ENCODE measurements at regions not wholly inside any gene's neighbourhood (a gene's known extent, or its start where the extent isn't known, plus 50 kb on each side); places are given as distances from the start of the nearest gene placed in this dataset.

DNA sequence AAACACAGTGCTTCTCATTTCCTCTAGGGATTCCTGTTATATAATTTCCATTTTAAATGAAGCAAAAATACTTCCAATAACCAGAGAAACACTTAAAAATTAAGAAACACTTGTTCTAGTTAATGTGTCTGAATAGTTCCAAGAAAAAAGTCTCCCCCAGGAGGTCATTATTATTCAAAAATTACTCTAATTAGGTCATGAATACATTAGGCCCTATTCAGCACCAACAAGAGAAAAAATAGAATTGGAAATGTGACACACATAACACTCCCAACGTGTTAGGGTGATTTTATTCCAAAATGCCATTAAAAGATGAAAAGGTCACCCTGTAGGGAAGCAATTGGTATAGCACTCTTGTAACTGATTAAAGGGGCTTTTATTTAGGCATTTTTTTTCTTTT, 382.1 kb downstream of the TUSC7 start:
- ATAC-seq, result no peak

DNA sequence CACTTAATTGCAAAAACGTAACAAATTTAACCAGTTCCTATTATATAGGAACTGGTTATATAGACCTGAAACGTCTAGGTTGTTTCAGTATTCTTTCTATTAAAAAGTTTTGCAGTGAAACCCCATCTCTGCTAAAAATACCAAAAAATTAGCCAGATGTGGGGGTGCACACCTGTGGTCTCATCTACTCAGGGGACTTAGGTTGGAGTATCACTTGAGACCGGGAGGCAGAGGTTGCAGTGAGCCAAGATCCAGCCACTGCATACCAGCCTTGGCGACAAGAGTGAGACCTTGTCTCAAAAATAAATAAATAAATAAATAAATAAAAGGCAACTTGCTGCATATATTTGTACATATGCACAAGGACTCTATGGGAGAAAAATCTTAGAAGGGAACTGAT, 387.0 kb downstream of the TUSC7 start:
- ATAC-seq, result no peak

DNA sequence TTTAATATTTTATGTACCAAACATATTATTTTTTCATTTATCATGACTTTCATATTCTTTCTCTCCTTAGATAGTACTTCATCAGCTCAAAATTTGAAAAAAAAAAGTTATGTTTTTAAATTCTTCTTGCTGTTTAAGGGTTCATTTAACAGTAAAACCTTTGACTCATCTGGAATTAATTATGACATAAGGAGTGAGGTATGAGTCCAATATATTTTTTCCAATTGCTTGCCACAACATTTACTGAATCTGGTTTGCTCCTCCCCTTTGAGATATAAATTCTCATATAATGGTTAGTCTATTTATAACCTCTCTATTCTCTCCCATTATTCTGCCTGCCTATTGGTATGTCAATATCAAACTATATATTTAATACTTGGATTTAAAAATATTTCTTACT, 387.8 kb downstream of the TUSC7 start:
- no peak for ATAC-seq

DNA sequence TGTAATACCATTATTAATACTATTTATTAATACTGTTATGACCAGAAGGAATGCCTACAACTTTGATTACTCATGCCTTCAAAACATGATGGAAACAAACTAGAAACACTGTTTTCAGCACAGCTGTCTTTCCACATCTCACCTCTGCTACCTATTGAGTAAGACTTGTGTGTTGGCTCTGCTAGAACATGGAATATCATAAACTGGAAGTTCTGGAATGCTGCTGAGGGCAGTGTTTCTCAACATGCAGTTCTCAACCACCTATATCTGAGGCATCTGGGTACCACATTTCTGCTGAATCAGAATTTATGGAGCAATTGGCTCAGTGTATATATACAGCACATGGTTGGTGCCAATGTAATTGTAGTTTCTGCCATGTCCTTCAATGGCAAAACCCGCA, 392.1 kb downstream of the TUSC7 start:
- no peak for ATAC-seq

DNA sequence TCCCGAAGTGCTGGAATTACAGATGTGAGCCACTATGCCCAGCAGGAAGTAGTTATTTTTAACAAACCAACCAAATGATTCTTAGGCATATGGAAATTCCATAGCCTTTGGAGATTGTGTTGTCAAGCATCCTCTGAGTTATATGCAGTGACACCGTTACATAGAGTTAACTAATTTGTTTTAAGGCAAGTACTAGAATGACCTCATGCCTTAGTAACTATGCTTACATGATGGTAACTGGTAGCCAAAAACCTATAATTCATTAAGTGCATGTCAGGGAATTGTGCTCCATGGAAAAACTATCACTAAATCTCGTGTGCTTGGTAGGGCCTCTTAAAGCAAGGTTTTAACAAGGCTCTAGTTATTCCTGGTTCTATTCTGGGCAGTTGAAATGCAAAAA, 392.8 kb downstream of the TUSC7 start:
- ATAC-seq, result no peak

DNA sequence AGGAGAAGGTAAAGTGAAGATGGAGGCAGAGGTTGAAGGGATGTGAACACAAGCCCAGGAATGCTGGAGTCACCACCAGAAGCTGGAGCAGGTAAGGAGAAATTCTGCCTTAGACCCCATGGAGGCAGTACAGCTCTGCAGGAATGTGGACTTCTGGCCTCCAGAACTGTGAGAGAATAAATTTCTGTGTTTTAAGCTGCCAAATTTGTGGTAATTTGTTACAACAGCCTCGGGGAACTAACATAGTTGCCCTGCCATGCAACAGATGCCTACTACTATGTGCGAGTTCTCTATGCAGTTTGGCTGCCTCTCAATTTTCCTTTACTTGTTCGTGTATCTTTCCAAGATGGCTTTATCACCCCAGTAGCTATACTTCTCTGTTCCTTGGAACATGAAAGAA, 394.1 kb downstream of the TUSC7 start:
- ATAC-seq, result no peak

DNA sequence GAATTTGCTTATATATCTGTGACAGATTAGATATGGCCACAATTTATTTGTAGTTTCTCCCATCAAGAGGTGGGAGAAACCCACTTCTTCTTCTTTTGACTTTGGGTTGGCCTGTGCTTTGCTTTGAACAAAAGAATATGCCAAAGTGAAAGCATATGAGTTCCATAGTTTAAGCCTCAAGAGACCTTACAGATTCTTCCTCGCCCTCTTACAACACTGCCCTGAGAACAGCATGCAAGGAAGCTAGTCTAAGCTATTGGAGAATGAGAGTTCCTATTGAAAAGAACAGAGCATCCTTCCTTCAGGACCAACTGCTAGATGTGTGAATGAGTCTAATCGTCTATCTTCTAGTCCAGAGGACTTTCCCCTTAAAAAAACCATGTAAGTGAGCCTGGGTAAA, 394.8 kb downstream of the TUSC7 start:
- no peak for ATAC-seq

DNA sequence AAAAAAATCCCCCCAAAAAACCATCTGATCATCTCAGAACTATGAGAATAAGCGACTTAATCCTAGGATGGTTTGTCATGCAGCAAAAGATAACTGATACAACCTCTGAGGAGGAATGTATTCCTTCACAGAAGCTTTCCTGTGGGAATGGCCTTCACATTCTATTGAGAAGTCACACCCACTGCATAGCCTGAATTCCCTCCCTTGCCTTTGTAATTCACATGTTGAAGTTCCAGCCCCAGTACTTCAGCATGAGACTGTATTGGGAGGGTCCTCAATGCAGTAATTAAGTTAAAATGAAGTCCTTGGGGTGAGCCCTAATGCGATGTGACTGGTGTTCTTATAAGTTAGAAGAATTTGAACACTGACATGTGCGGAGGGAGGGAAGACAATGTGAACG, 395.2 kb downstream of the TUSC7 start:
- no peak for ATAC-seq

DNA sequence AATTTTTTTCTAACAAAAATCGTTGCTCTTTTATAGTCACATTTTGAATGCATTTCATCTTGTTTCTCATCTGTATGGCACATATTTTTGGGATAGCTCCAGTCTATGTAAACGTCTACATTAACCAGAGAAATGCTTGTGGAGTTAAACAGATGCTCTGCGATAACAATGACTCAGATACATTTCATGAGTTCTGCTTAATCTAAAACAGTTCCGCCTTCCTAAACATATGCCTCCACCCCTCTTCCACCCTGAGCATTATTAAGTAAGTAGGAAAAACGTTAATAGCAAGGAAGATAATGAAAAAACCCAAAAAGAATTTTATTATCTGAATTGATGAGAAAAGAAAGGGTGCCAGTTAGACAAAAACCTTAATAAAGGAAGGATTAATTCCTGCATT, 396.1 kb downstream of the TUSC7 start:
- ATAC-seq, result no peak

DNA sequence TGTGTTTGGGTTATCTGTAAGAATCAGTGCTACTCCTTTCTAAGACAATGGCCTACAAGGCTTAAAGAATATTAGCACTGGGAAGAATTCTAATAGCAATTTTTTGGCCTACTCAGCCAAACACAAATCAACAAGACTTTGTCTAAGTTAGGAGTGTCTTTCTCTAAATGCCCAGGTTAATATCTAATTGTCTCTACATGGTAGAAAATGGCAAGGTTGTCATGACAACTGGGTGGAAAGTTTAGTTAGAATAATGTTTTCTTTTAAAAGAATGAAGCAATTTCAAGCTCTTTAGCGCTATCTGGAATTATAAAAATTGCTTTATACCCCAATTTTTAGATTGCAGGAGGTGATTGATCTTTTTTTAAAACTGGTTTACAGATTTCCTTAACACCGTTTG, 396.8 kb downstream of the TUSC7 start:
- no peak for ATAC-seq

DNA sequence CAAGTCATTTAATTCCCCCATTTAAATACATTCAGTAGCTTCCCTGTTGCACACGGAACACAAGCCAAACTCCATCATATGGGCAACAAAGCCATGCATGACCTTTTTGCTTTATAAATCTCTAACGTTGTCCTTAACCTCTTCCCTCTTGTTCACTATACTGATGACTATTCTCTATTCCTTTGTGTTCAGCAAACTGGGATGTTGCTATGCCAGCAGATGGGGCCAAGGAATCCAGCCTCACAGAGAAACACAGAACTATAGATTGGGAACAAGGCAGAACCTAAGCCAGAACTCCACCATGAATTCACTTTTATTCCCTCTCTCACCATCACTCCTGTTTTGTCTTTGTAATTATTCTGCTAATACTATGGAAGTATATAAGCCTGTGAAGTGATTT, 398.4 kb downstream of the TUSC7 start:
- no peak for ATAC-seq

DNA sequence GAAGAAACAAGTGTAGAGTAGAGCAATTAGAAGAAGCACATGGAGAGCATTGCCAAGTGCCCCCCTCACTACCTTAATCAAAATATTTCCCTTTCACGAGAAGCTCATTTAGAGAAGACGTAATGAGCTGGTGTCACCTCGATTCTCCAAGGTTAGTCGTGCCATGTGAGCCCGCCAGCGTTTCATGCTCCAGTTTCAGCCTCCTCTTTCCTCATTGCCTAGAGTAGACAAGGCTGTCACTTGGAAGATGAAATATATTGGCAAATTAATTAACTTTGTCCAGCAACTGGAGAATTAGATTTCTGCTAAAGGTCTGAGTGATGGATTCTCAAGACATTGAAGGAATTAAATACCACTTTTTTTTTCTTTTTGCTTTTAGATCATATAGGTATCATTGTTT, 399.6 kb downstream of the TUSC7 start:
- ATAC-seq, result no peak

DNA sequence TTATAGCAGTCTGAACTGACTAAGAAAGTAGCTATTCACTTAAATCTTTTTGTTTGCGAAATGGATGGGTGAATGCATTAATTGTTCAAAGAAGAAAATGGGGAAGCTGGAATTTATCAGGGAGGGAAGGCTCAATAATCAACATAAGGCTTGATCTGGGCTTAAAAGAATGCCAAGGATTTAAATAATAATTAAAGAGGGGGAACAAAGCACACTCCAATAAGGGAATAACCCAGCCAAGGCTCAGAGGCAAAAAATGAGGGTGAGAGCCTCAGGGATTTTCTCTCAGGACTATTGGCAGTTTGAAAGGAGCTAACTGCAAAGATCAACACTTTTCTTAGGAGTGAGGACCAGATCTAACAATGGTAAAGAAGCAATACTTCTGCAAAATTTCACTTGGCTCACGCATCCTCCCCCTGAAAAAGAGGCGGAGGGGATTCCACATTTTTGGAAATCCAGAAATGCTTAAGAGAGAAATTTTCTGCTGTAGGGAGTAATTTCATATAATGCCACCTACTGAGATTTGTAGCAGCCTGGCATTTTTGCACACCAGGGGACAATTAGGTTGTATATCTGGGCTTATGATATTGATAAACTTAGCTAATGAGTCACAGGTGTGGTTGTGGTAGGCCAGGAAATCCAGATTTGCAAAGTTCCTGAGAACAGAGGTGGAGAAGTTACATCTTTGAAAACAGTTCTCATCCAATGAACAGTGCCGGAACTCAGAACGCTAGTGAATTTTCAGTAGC, 405.1 kb downstream of the TUSC7 start:
- ATAC-seq, result no peak

DNA sequence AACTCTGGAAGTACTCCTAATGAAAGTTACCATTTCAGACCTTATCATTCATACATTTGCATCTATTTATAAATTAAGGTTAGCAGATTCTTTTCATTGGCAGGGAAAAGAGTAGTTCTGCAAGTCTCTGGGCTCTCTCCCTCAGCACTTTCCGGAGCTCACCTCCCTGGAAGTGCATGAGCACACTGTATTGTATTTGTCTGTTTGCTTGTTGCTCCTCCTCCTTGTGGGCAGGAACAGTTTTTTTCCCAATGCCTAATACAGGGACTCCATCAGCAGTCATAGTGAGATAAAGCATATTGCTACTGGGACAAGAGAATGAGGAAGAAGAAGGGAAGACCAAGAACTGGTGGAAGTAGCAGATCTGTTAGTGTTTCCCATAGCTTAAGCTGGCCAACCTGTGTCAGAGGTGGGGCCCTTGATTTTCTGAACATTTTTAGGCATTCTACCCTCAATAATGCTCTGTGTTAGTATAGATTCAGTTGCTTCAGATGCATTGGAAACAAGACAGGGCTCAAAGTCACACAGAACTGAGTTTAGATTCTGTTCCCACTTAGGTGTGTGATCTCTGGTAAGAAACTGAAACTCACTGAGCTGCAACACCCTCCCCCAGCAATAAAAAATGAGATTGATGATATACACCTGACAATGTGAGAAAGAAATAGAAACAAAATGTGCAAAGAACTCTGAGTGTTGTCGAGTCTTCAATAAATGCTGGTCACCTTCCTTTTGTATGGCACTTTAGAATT, 407.8 kb downstream of the TUSC7 start:
- no peak for ATAC-seq

DNA sequence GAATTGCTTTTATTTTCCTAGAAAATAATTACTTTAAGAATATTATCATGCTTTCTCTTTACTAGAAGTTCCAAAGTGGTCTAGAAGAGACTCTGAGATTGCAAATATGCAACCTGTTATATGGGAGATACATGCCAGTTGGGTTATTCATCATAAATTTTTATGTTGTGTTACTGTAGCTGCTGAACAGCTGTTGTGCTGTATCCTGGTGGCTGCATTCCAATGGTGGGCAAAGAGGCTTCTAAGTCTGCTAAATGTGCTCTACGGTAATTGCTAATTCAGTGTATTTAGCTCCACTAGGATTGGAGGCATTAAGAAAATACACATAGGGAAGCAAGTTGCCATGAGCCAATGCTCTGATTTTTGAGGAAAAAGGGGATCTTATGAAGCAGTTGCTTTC, 409.0 kb downstream of the TUSC7 start:
- ATAC-seq, result no peak

DNA sequence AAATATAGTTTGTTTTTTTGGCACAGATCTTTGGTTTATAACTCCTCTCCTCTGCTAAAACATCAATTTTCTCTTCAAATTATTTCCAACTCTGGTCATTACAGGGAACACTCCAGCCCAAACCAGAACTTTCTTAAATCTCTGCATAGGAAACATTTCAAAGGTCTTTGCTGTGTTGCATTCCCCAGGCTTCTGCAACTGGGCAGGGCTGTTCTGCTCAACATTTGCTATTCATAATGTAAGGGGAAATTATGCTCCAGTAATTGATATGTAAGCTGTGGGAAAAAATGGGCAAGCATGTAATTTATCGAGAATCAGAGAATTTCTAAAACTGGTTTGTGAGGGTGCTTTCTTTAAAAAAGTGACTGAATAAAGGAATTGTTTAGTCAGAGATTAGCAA, 410.4 kb downstream of the TUSC7 start:
- no peak for ATAC-seq

DNA sequence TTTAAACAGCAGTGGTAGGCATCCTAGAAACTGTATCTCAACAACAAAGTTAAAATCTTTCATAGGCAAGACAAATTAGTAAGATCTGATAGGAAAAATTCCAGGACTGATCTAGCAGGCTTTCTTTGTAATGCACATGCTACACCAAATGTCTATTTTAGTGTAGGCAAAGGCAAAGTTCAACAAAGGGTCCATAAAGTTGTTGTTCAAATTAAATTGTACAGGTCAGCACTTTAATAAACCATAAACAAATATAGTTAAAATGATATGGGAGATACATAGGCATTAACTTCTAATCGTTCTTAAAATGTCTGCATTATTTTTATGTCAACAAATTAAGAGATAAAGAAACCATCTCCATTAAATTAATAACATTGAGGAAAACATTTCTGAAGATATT, 413.0 kb downstream of the TUSC7 start:
- no peak for ATAC-seq

DNA sequence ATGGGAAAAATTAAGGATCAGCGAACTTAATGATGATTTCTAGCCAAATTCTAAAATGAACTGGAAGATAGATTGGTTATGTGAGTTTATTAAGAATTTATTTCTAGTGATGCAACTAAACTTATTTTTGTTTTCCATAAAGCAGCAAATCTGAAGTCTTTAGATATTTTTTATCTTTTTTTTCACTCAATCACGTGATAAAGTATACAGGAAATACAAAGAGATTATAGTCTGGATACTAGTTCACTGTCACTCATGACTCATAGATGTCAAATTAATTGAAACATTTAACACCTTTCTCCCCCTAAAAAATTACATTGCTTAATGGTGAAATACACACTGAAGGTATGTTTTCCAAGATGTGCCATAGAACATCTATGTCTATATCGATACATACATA, 416.9 kb downstream of the TUSC7 start:
- no peak for ATAC-seq

DNA sequence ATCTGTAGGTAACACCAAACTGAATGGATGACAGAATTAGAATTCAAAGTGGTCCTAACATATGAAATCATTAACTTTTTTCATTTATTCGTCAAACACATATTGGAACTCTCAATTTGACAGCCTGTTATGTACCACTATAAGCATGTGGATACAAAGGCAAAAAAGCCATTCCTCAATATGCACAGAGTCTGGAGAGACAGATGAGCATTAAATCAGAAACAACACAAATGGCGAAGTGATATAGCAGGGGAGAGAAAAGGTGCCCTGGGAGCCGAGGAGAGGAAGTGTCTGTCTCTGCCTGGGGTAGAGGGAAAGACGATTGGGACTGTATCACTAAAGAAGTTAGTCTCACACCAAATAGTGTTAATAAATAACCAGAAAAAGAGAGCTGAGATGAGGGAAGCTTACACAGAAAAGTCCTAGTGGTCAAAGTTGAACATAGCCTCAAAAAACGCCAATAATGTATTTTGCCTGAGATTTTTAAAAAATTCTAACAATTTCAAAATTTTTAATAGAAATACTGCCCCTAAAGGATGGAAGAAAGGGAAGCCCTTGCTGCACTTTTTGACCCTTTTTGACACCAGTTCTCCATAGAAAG, 417.5 kb downstream of the TUSC7 start:
- ATAC-seq, result no peak

DNA sequence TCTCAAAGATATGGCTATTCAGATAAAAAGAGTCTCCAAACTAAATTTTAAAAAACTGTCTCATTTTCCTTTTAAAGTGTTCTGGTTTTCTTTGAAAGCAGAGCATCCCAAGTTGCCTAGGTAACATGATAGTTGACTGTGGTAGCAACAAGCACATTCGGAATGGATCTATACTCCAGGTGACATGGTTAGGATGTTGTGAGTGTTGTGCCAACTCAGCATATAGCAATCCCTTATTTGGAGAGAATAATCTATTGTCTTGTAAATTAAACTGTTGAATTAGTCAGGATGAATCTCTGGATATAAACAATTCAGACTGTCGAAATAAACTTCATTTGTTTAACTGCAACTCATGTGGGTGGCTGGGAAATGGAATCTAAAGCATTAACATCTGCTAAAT, 418.6 kb downstream of the TUSC7 start:
- ATAC-seq, result no peak

DNA sequence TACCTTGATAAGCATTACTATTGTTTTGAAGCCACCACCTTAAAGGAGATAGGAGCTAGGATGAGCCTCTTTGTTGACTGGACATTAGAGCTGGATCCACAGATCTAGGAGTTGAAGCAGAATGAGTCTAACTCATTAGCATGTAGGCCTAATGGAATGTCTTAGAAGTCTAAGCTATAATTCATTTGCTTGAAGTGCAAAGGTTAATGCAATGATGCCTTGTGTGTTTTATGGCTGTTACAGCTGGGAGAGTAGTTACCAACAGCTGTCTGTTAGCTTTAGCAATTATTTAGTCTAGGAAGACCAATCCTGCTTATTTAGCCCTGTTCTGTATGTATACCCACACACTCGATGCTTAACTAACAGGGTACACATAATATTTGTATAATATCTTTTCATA, 419.3 kb downstream of the TUSC7 start:
- ATAC-seq, result no peak

DNA sequence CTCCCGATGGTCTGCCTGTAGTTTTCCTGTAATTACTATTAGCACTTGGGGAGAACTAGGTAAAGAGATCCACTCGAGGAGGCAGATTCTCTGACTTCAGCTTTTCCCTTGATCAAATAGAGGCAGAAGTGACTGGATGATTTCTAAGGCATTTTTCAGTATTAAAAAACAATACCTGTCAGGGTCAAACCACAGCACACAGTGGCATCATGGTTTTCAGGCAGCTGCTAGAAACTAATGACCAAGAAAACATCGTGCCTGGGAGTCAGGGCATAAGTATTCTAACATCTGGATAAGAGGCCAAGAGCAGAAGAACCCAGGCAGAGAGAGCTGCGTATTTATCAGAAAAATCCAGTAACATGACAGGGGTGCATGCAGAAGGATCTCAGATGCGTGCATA, 419.9 kb downstream of the TUSC7 start:
- ATAC-seq, result no peak

DNA sequence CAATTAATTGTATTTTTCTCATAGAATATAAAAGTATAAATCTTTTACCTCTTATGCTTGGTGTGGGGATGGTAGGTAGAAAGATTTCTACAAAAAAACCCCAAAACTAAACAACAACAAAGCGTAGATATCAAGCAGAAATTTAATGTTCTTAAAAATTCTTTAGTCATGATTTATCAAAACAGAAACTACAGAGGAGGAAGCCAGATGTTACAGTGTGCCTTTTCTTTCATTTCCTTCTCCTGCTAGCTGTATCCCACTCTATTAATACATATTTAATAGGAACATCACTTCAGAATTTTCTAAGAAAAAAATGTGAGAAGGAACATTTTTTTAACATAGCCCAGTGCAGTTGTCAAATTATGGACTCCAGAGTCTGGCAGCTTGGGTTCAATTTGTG, 420.6 kb downstream of the TUSC7 start:
- ATAC-seq, result no peak

DNA sequence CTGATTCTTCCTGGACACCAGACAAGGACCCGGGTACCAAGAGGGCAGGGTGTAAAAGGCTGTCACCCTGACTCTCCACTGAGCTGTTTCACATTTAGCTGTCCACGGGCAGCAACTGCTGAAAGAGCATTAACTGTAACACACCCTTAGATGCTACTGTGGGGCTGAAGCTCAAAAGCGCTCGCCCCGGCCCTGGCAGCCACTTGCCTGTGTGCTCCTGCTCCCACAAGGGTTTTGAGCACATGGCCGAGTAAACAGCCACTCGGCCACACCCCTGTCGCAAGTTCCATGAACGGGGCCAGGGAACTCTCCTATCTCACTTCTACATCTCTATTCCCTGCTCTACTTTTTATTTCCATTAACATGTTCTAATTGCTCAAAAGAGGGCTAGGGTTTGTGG, 421.7 kb downstream of the TUSC7 start:
- no peak for ATAC-seq
